ENCODE measurements at regions not wholly inside any gene's neighbourhood (a gene's known extent, or its start where the extent isn't known, plus 50 kb on each side); places are given as distances from the start of the nearest gene placed in this dataset.

DNA sequence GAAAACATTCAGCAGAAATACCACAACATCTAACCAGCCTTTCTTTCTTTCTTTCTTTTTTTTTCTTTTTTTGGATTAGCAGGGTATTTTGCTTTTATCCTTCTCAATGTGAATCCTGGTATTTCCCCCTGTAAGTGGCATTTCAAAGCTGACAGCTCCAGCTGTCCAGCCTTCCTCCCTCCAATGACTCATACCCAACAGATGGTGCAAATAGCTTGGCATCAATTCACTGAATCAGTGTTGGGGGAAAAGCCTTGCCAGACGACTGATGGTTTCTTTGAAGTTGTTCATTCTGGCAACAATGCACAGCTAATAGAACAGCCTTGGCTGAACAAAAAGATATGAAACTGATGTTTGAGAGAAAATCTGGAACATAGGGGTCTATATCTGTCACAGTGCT is 316.8 kb upstream of the STEAP1 start:
- TF ChIP-seq POLR2A (IDR thresholded peaks at IDR 0.05; ENCODE audit: low read depth, low read length): no peak
- TF ChIP-seq RAD21 (IDR thresholded peaks at IDR 0.05; ENCODE audit: low read length): no peak
- no peak for TF ChIP-seq USF2 (IDR thresholded peaks at IDR 0.05; ENCODE audit: low read depth, low read length)
- TF ChIP-seq, protein P1, sequence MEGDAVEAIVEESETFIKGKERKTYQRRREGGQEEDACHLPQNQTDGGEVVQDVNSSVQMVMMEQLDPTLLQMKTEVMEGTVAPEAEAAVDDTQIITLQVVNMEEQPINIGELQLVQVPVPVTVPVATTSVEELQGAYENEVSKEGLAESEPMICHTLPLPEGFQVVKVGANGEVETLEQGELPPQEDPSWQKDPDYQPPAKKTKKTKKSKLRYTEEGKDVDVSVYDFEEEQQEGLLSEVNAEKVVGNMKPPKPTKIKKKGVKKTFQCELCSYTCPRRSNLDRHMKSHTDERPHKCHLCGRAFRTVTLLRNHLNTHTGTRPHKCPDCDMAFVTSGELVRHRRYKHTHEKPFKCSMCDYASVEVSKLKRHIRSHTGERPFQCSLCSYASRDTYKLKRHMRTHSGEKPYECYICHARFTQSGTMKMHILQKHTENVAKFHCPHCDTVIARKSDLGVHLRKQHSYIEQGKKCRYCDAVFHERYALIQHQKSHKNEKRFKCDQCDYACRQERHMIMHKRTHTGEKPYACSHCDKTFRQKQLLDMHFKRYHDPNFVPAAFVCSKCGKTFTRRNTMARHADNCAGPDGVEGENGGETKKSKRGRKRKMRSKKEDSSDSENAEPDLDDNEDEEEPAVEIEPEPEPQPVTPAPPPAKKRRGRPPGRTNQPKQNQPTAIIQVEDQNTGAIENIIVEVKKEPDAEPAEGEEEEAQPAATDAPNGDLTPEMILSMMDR (conservative IDR thresholded peaks at IDR 0.05; ENCODE audit: low read depth, low read length): no peak
- no peak for TF ChIP-seq SMC3 (IDR thresholded peaks at IDR 0.05; ENCODE audit: low read depth, low read length)
- no peak for TF ChIP-seq FOS (IDR thresholded peaks at IDR 0.05; ENCODE audit: low read depth, low read length)
- TF ChIP-seq NFE2L2 (IDR thresholded peaks at IDR 0.05; ENCODE audit: low read depth, low read length): no peak
- no peak for TF ChIP-seq MAZ (IDR thresholded peaks at IDR 0.05; ENCODE audit: borderline replicate concordance, low read depth, low read length)
- TF ChIP-seq CHD1 (IDR thresholded peaks at IDR 0.05; ENCODE audit: low read depth, low read length): no peak

All from IMR-90 (cell line).